Naive thymus-derived CD4-positive, alpha-beta T cell (primary cell): ENCODE measurements at regions not wholly inside any gene's neighbourhood (a gene's known extent, or its start where the extent isn't known, plus 50 kb on each side); places are given as distances from the start of the nearest gene placed in this dataset.
"Not testable (repeated sequence)": the region's sequence is repeated elsewhere in the genome, so short reads cannot be mapped to it uniquely, and the experiment has no call there.

Experiments
- ATAC-seq: fragments of 150-1000 bp; cut with Tn5 transposase; 2 replicates; pipeline ENCODE4 v1.10.0; 2021; ENCODE audit warnings: mild to moderate bottlenecking, moderate library complexity
- CTCF ChIA-PET: fragments of 350-600 bp; sonication (Branson Sonifier 250); formaldehyde crosslinking; loops from one replicate; lab custom pipeline; 2021; ENCODE audit warnings: antibody characterized with exemption; lab: Charles Lee
- POLR2A ChIA-PET: fragments of 350-600 bp; sonication (Branson Sonifier 250); formaldehyde crosslinking; loops from one replicate; lab custom pipeline; 2021; ENCODE audit warnings: antibody characterized with exemption, inconsistent platforms; lab: Charles Lee
- DNase-seq, 9 donors: peaks; one replicate each; pipeline versions ENCODE4 v3.0.0 to v3.0.0-alpha.2; 2020 to 2022; ENCODE audit warnings: mixed read lengths in 1 of 9
- H3K27ac ChIP-seq: one replicate; pipeline ENCODE4 v1.7.0; 2013; ENCODE audit warnings: mild to moderate bottlenecking, low read depth, low read length, moderate library complexity
- H3K27me3 ChIP-seq, 2 donors: one replicate each; pipeline ENCODE4 v1.7.0; 2013; ENCODE audit warnings: low read length in 2 of 2, mild to moderate bottlenecking in 2 of 2, moderate library complexity in 2 of 2; ENCODE audit not compliant: control insufficient read depth in 2 of 2, insufficient read depth in 2 of 2
- H3K36me3 ChIP-seq, 3 experiments: 1 replicate in 2 of 3; 2 replicates in 1 of 3; pipeline ENCODE4 v1.7.0; 2013; ENCODE audit warnings: low read length in 3 of 3, mild to moderate bottlenecking in 3 of 3, moderate library complexity in 1 of 3; ENCODE audit not compliant: insufficient read depth in 3 of 3, control insufficient read depth in 2 of 3
- H3K4me1 ChIP-seq, 2 donors: one replicate each; pipeline ENCODE4 v1.7.0; 2013; ENCODE audit warnings: low read length in 2 of 2, mild to moderate bottlenecking in 2 of 2, moderate library complexity in 1 of 2; ENCODE audit not compliant: control insufficient read depth in 2 of 2, insufficient read depth in 2 of 2
- H3K4me3 ChIP-seq: 2 replicates; pipeline ENCODE4 v1.7.0; 2013; ENCODE audit warnings: mild to moderate bottlenecking, low read length
- H3K9me3 ChIP-seq, 3 experiments: 1 replicate in 2 of 3; 2 replicates in 1 of 3; pipeline ENCODE4 v1.7.0; 2013; ENCODE audit warnings: low read length in 3 of 3; ENCODE audit not compliant: control insufficient read depth in 2 of 3
- H3K27ac Mint-ChIP-seq, 9 donors: one replicate each; pipeline ENCODE4 v1.8.0; 2020 to 2022; ENCODE audit warnings: mixed read lengths in 9 of 9, mild to moderate bottlenecking in 8 of 9, moderate library complexity in 5 of 9, inconsistent platforms in 2 of 9
- H3K27me3 Mint-ChIP-seq, 5 donors: one replicate each; pipeline ENCODE4 v1.8.0; 2021 to 2022; ENCODE audit warnings: mixed read lengths in 5 of 5, mild to moderate bottlenecking in 1 of 5
- H3K36me3 Mint-ChIP-seq, 5 donors: one replicate each; pipeline ENCODE4 v1.8.0; 2020 to 2022; ENCODE audit warnings: mixed read lengths in 5 of 5, mild to moderate bottlenecking in 3 of 5, inconsistent platforms in 1 of 5
- H3K4me1 Mint-ChIP-seq, 7 donors: one replicate each; pipeline ENCODE4 v1.8.0; 2020 to 2022; ENCODE audit warnings: mixed read lengths in 7 of 7, mild to moderate bottlenecking in 3 of 7, inconsistent platforms in 1 of 7
- H3K4me3 Mint-ChIP-seq, 10 donors: one replicate each; pipeline ENCODE4 v1.8.0; 2020 to 2022; ENCODE audit warnings: mild to moderate bottlenecking in 10 of 10, mixed read lengths in 10 of 10, moderate library complexity in 6 of 10, inconsistent platforms in 2 of 10
- H3K9me3 Mint-ChIP-seq, 11 donors: one replicate each; pipeline ENCODE4 v1.8.0; 2020 to 2022; ENCODE audit warnings: mixed read lengths in 11 of 11, mild to moderate bottlenecking in 4 of 11, inconsistent platforms in 1 of 11, moderate library complexity in 1 of 11
- intact Hi-C, 2 donors: fragments of 100-400 bp; cut with micrococcal nuclease; formaldehyde crosslinking; loops; one replicate each; pipeline ENCODE4 v1.15.1; 2023

DNA sequence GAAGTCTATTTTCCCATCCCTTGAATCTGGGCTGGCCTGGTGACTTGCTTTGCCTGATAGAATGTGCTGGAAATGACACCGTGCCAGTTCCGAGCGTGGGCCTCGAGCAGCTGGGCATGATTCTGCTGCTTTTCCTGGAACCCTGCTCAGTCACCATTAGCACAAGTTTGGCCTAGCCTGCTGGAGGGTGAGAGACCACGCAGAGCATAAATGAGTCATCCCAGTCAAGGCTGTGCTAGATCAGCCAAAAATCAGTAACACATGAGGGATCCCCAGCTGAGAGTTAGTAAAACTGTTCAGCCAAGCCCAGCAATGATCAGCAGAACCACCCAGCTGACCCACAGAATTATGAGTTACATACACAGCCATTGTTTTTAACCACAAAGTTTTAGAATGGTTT lies 74.8 kb upstream of the TOP1 start:
- peak in 1 of 9 donors; percentile 3 for DNase-seq
- CTCF ChIA-PET: interaction anchor here (1.5 kb wide), 1 partner anchor 9 kb away, joined by 6 read pairs; no protein-coding TSS in a partner anchor
- H3K27me3 ChIP-seq: no peaks in the 10 kb centered on the region
- Mint-ChIP-seq H3K36me3 (peaks cover 0 to 5% (median 0%) of the 10 kb centered on the region in 5 donors), H3K4me1 (no peaks in the 10 kb centered on the region), H3K4me3 (no peak overlapping the region), H3K9me3 (peaks cover 0 to 4% (median 0%) of the 10 kb centered on the region in 11 donors), H3K27me3 (peaks cover 0 to 8% (median 6%) of the 10 kb centered on the region in 5 donors), H3K27ac (no peak overlapping the region)
- no peak overlapping the region for H3K4me3 ChIP-seq
- no peak overlapping the region for H3K27ac ChIP-seq
- no peaks in the 10 kb centered on the region for H3K4me1 ChIP-seq
- no peaks in the 10 kb centered on the region for H3K9me3 ChIP-seq
- POLR2A ChIA-PET: no interaction called here
- ATAC-seq: no peak
- H3K36me3 ChIP-seq: no peaks in the 10 kb centered on the region
- intact Hi-C loops: no loop called here

DNA sequence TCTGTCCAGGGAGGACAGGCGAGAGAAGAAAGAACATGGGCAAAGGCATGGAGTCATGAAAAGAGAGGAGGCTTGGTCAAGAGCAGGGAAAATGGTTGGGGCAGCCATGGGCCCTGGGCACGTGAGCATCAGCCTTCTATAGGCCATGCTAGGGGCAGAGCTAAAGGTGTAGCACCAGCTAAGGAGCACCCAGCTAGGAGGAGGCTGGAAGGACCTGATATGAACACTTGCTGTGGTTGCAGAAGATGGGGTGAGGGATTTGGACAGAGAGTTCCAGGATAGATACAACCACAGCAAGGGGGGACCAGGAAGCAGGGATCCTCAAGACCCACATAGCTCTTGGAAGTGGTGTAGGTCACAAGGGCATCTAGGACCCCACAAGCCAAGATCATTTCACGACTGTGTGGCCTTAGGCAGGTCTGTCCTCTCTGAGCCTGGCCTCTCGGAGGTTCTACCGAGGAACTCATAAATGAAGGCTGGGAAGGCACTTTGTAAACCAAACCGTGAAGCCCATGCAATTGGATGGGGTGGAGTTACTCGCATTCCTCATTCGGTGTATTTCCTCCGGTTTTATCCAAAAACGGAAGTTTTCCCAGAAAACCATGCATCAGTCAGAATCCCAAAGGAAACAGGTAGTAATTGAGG lies 74.0 kb upstream of the TOP1 start:
- Mint-ChIP-seq H3K4me1 (no peaks in the 10 kb centered on the region), H3K4me3 (no peak overlapping the region), H3K27me3 (peaks cover 0 to 8% (median 5%) of the 10 kb centered on the region in 5 donors), H3K27ac (no peak overlapping the region), H3K9me3 (peaks cover 0 to 4% (median 0%) of the 10 kb centered on the region in 11 donors), H3K36me3 (peaks cover 0 to 5% (median 0%) of the 10 kb centered on the region in 5 donors)
- ATAC-seq: no peak
- CTCF ChIA-PET: no interaction called here
- POLR2A ChIA-PET: no interaction called here
- Histone ChIP-seq H3K4me3 (no peak overlapping the region), H3K4me1 (no peaks in the 10 kb centered on the region), H3K27ac (no peak overlapping the region), H3K27me3 (no peaks in the 10 kb centered on the region), H3K9me3 (no peaks in the 10 kb centered on the region), H3K36me3 (no peaks in the 10 kb centered on the region)
- peak in 1 of 9 donors; percentile 1 for DNase-seq
- intact Hi-C loops: no loop called here

- Histone ChIP-seq H3K9me3 (no peaks in the 10 kb centered on the region), H3K27ac (no peak overlapping the region), H3K4me3 (no peak overlapping the region), H3K27me3 (no peaks in the 10 kb centered on the region), H3K4me1 (no peaks in the 10 kb centered on the region), H3K36me3 (no peaks in the 10 kb centered on the region)
- ATAC-seq: no peak
- intact Hi-C loops: no loop called here
- CTCF ChIA-PET: no interaction called here
- Mint-ChIP-seq H3K27me3 (peaks cover 0 to 8% (median 5%) of the 10 kb centered on the region in 5 donors), H3K4me1 (no peaks in the 10 kb centered on the region), H3K4me3 (no peak overlapping the region), H3K27ac (no peak overlapping the region), H3K36me3 (peaks cover 0 to 5% (median 0%) of the 10 kb centered on the region in 5 donors), H3K9me3 (peaks cover 0 to 4% (median 0%) of the 10 kb centered on the region in 11 donors)
- POLR2A ChIA-PET: no interaction called here
- DNase-seq: peak in 1 of 9 donors; percentile 15
Observed at GRCh38 chr20:40955326-40955725, 73.3 kb upstream of the TOP1 start.

DNA sequence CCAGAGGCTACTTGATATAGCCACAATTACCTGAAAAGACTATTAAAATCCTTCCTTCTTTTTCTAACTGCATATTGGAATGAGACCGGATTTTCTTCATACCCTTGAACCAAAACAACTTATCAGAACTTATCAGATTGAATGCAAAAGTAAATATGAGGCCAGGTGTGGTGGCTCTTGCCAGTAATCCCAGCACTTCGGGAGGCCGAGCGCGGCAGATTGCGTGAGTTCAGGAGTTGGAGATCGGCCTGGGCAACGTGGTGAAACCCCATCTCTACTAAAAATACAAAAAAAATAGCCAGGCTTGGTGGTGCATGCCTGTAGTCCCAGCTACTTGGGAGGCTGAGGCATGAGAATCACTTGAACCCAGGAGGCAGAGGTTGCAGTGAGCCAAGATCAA lies 72.8 kb upstream of the TOP1 start:
- H3K4me1 ChIP-seq, H3K27ac Mint-ChIP-seq, H3K27ac ChIP-seq, H3K4me3 ChIP-seq, POLR2A ChIA-PET, H3K36me3 ChIP-seq, H3K36me3 Mint-ChIP-seq, DNase-seq, ATAC-seq, H3K27me3 ChIP-seq, H3K9me3 ChIP-seq, H3K27me3 Mint-ChIP-seq, intact Hi-C loops, H3K4me3 Mint-ChIP-seq, H3K4me1 Mint-ChIP-seq, H3K9me3 Mint-ChIP-seq: not testable (repeated sequence)
- CTCF ChIA-PET: interaction anchor here (0.6 kb wide), 1 partner anchor 140 kb away, joined by 4 read pairs; no protein-coding TSS in a partner anchor

DNA sequence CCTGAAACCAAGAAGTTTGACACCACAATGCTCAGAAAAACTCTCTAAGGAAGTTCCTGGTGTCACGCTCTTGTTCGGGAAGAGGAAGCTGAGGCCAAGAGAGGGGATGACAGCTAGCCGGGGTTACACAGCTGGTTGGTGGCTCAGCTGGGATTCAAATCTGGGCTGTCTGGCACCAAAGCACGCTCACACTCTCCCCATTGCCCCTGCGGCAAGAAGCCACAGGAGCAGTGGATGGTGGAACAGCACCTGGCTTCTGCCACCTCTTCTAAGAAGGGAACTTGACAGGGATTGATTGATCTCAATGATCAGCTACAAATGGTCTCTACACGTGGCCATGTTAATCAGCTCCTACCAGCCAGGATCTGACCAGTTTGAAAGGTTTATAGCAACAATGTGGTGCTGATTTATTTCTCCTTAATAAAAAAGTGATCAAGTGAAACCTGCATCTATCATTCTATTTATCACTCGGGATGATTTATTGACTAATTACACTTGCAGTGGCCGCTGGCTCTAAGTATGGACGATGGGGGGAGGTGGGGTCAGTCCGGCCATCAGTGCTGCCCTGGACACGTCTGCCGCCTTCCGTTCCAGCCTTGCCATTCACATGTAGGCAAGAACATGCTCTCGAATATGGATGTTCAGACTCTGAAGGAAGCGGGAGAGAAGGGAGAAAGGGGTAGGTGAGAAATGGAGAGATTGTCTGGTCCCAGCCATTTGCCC lies 71.9 kb upstream of the TOP1 start:
- Histone ChIP-seq H3K27ac (no peak overlapping the region), H3K36me3 (no peaks in the 10 kb centered on the region), H3K4me3 (no peak overlapping the region), H3K9me3 (no peaks in the 10 kb centered on the region), H3K4me1 (peaks cover 0 to 4% of the 10 kb centered on the region in 2 donors), H3K27me3 (no peaks in the 10 kb centered on the region)
- Mint-ChIP-seq H3K4me1 (peaks cover 0 to 4% (median 3%) of the 10 kb centered on the region in 7 donors), H3K27ac (no peak overlapping the region), H3K9me3 (peaks cover 0 to 4% (median 0%) of the 10 kb centered on the region in 11 donors), H3K36me3 (peaks cover 0 to 5% (median 0%) of the 10 kb centered on the region in 5 donors), H3K4me3 (no peak overlapping the region), H3K27me3 (peaks cover 0 to 5% (median 5%) of the 10 kb centered on the region in 5 donors)
- ChIA-PET POLR2A (no interaction called here), CTCF (interaction anchor here (0.6 kb wide), 1 partner anchor 139 kb away, joined by 4 read pairs; no protein-coding TSS in a partner anchor)
- intact Hi-C loops: no loop called here
- peak in 1 of 9 donors; percentile 12 for DNase-seq
- ATAC-seq: peak; percentile 60

DNA sequence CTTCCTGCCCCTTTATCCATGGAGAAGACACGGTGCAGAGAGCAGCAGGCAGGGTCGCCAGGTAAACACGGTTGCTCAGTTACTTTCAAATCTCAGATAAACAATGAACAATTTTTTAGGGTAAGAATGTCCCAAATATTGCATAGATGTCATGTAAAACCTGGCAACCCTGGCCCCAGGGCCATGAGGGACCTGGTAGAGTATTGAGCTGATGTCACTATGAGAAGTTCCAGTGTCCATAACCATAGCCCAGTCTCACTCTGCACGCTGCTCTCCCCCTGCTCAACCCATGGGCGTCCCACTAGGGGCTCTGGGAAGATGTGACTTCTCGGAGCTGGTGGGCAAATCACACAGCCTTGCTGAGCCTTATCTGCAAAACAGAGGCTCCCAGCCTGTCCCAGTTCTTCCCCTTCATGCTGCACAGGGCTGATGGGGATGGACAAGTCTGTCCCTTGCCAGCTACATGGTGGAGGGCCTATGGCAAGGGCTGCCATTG lies 71.3 kb upstream of the TOP1 start:
- DNase-seq (peak in 1 of 9 donors; percentile 8), ATAC-seq (no peak)
- intact Hi-C loops: no loop called here
- POLR2A ChIA-PET: no interaction called here
- no peak overlapping the region for H3K4me3 Mint-ChIP-seq
- peaks cover 0 to 10% (median 8%) of the 10 kb centered on the region in 7 donors for H3K4me1 Mint-ChIP-seq
- Histone ChIP-seq H3K36me3 (no peaks in the 10 kb centered on the region), H3K4me3 (no peak overlapping the region), H3K27me3 (no peaks in the 10 kb centered on the region), H3K9me3 (no peaks in the 10 kb centered on the region), H3K4me1 (peaks cover 0 to 10% of the 10 kb centered on the region in 2 donors), H3K27ac (no peak overlapping the region)
- H3K36me3 Mint-ChIP-seq: peaks cover 0 to 5% (median 0%) of the 10 kb centered on the region in 5 donors
- H3K27me3 Mint-ChIP-seq: peaks cover 0 to 5% (median 2%) of the 10 kb centered on the region in 5 donors
- CTCF ChIA-PET: interaction anchor here (1.2 kb wide), 1 partner anchor 11 kb away, joined by 4 read pairs; no protein-coding TSS in a partner anchor
- no peak overlapping the region for H3K27ac Mint-ChIP-seq
- H3K9me3 Mint-ChIP-seq: peaks cover 0 to 4% (median 0%) of the 10 kb centered on the region in 11 donors
